ENCODE measurements at regions not wholly inside any gene's neighbourhood (a gene's known extent, or its start where the extent isn't known, plus 50 kb on each side); places are given as distances from the start of the nearest gene placed in this dataset.

DNA sequence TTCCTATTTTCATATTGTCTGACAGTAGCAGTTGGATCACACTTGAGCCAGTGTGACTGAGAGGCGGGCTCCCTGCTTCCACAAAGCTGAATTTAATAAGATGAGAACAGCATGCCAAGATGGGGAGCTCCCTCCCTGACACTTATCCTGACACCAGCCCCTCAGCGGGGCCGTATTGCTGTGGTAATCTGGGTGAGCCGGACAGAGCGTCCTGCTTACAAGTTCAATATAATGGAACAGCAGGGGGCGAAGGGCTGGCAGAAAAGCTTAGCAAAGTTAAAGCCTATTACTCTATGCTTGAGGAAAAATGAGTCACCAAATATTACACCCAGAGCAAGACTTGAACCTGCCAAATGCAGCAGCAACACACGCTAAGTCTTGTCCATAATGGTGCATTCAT is 163.8 kb upstream of the CMC1 start:
- FAIRE-seq (no peak), DNase-seq (peak in 1 of 5 donors; percentile 62)
- H3K9ac ChIP-seq (ENCODE audit: low read length in 3 of 3) = no peak overlapping the region
- TF ChIP-seq CTCF (IDR thresholded peaks at IDR 0.05; ENCODE audit: borderline replicate concordance, extremely low read depth, insufficient read depth) = no peak
- H3K4me3 ChIP-seq (ENCODE audit: low read length in 3 of 3) = no peak overlapping the region
- H3K9me3 ChIP-seq (ENCODE audit: control insufficient read depth in 2 of 3, insufficient read depth in 1 of 3, low read length in 3 of 3) = no peaks in the 10 kb centered on the region
- no peaks in the 10 kb centered on the region for H3K27me3 ChIP-seq (ENCODE audit: control insufficient read depth, insufficient read depth, low read length)
- no peaks in the 10 kb centered on the region for H3K4me1 ChIP-seq (ENCODE audit: control insufficient read depth in 2 of 3, insufficient read depth in 2 of 3, low read depth in 1 of 3, low read length in 3 of 3)
- no peak overlapping the region for H3K27ac ChIP-seq (ENCODE audit: low read depth in 2 of 2, low read length in 2 of 2)
- intact Hi-C loops (cut with DNase I) = no loop called here
- H3K36me3 ChIP-seq (ENCODE audit: control insufficient read depth in 2 of 3, insufficient read depth in 3 of 3, low read length in 3 of 3) = no peaks in the 10 kb centered on the region

GRCh38 chr3:28078536-28078935 is 162.9 kb upstream of the CMC1 start:
- FAIRE-seq = no peak
- H3K27ac ChIP-seq (ENCODE audit: low read depth in 2 of 2, low read length in 2 of 2) = no peak overlapping the region
- H3K36me3 ChIP-seq (ENCODE audit: control insufficient read depth in 2 of 3, insufficient read depth in 3 of 3, low read length in 3 of 3) = no peaks in the 10 kb centered on the region
- no peaks in the 10 kb centered on the region for H3K27me3 ChIP-seq (ENCODE audit: control insufficient read depth, insufficient read depth, low read length)
- no peaks in the 10 kb centered on the region for H3K9me3 ChIP-seq (ENCODE audit: control insufficient read depth in 2 of 3, insufficient read depth in 1 of 3, low read length in 3 of 3)
- H3K4me3 ChIP-seq (ENCODE audit: low read length in 3 of 3) = no peak overlapping the region
- DNase-seq = no peak
- no peak for TF ChIP-seq CTCF (IDR thresholded peaks at IDR 0.05; ENCODE audit: borderline replicate concordance, extremely low read depth, insufficient read depth)
- intact Hi-C loops (cut with DNase I) = no loop called here
- H3K9ac ChIP-seq (ENCODE audit: low read length in 3 of 3) = no peak overlapping the region
- no peaks in the 10 kb centered on the region for H3K4me1 ChIP-seq (ENCODE audit: control insufficient read depth in 2 of 3, insufficient read depth in 2 of 3, low read depth in 1 of 3, low read length in 3 of 3)

DNA sequence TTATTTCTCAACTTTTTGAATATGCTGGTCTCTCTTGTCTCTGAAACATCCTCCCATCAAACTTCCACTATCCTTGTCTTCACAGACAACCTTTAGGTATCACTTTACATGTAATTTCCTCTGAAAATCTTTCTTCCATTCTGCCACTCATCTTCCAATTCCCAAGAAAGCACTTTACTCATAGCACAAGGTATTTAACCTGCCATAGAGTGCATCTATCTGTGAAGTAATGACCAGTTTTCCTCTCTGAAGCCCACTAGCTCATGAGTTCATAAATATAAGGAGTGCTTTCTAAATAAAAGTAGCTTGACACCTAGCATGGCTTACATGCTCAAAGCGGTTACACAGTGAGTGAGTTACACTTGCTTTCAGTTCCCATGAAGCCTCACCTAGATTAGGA is 160.7 kb upstream of the CMC1 start:
- FAIRE-seq = no peak
- intact Hi-C loops (cut with DNase I) = no loop called here

More for the DNA sequence above, 160.7 kb upstream of the CMC1 start:
- DNase-seq = no peak
- Histone ChIP-seq H3K4me3 (ENCODE audit: low read length in 3 of 3) (no peak overlapping the region), H3K27me3 (ENCODE audit: control insufficient read depth, insufficient read depth, low read length) (no peaks in the 10 kb centered on the region), H3K9me3 (ENCODE audit: control insufficient read depth in 2 of 3, insufficient read depth in 1 of 3, low read length in 3 of 3) (no peaks in the 10 kb centered on the region), H3K4me1 (ENCODE audit: control insufficient read depth in 2 of 3, insufficient read depth in 2 of 3, low read depth in 1 of 3, low read length in 3 of 3) (no peaks in the 10 kb centered on the region), H3K9ac (ENCODE audit: low read length in 3 of 3) (no peak overlapping the region), H3K27ac (ENCODE audit: low read depth in 2 of 2, low read length in 2 of 2) (no peak overlapping the region), H3K36me3 (ENCODE audit: control insufficient read depth in 2 of 3, insufficient read depth in 3 of 3, low read length in 3 of 3) (no peaks in the 10 kb centered on the region)
- TF ChIP-seq CTCF (IDR thresholded peaks at IDR 0.05; ENCODE audit: borderline replicate concordance, extremely low read depth, insufficient read depth) = no peak
